NCI-H460 (cell line): ENCODE measurements at regions not wholly inside any gene's neighbourhood (a gene's known extent, or its start where the extent isn't known, plus 50 kb on each side); places are given as distances from the start of the nearest gene placed in this dataset.
"Not testable (repeated sequence)": the region's sequence is repeated elsewhere in the genome, so short reads cannot be mapped to it uniquely, and the experiment has no call there.

Experiments
- DNase-seq: peaks from one replicate; pipeline ENCODE4 v3.0.0-alpha.2; 2016; ENCODE audit warnings: low read depth; ENCODE audit errors: extremely low read depth

- DNase-seq = no peak
These were observed 486.4 kb downstream of the PLPP3 start for GRCh38 chr1:56092684-56093570.

- DNase-seq = not testable (repeated sequence)
These were observed 489.5 kb downstream of the PLPP3 start for GRCh38 chr1:56089826-56090225.

- DNase-seq = no peak
These were observed 495.1 kb downstream of the PLPP3 start for GRCh38 chr1:56084246-56084645.

GRCh38 chr1:56081736-56082135, 497.6 kb downstream of the PLPP3 start:
- no peak for DNase-seq

GRCh38 chr1:56081173-56081572, 498.2 kb downstream of the PLPP3 start:
- no peak for DNase-seq

- no peak for DNase-seq
These were observed 499.2 kb downstream of the PLPP3 start for GRCh38 chr1:56080123-56080522.

- DNase-seq = no peak
These were observed 500.0 kb downstream of the PLPP3 start for GRCh38 chr1:56079391-56079790.

- no peak for DNase-seq
These were observed 502.2 kb downstream of the PLPP3 start for GRCh38 chr1:56077206-56077605.

GRCh38 chr1:56074007-56074651, 505.2 kb downstream of the PLPP3 start:
- DNase-seq = no peak

GRCh38 chr1:56073614-56074006, 505.8 kb downstream of the PLPP3 start:
- DNase-seq = no peak

- no peak for DNase-seq
These were observed 506.2 kb downstream of the PLPP3 start for GRCh38 chr1:56073206-56073605.

GRCh38 chr1:56072310-56072709, 507.1 kb downstream of the PLPP3 start:
- DNase-seq = no peak

GRCh38 chr1:56071351-56071750, 508.0 kb downstream of the PLPP3 start:
- DNase-seq = no peak

GRCh38 chr1:56070601-56071000, 508.8 kb downstream of the PLPP3 start:
- DNase-seq = no peak

- no peak for DNase-seq
These were observed 509.5 kb downstream of the PLPP3 start for GRCh38 chr1:56069824-56070223.

GRCh38 chr1:56068908-56069307, 510.5 kb downstream of the PLPP3 start:
- no peak for DNase-seq

- no peak for DNase-seq
These were observed 511.2 kb downstream of the PLPP3 start for GRCh38 chr1:56068210-56068609.

GRCh38 chr1:56065729-56066128, 513.6 kb downstream of the PLPP3 start:
- no peak for DNase-seq

GRCh38 chr1:56064705-56065104, 514.7 kb downstream of the PLPP3 start:
- no peak for DNase-seq

GRCh38 chr1:56063461-56063860, 515.9 kb downstream of the PLPP3 start:
- no peak for DNase-seq

GRCh38 chr1:56062625-56063024, 516.7 kb downstream of the PLPP3 start:
- no peak for DNase-seq

GRCh38 chr1:56061824-56062223, 517.5 kb downstream of the PLPP3 start:
- no peak for DNase-seq
